Transverse colon (tissue), 4 donors: ENCODE measurements at regions not wholly inside any gene's neighbourhood (a gene's known extent, or its start where the extent isn't known, plus 50 kb on each side); places are given as distances from the start of the nearest gene placed in this dataset.

Experiments
- POLR2A ChIP-seq: fragments of 450-650 bp; IDR thresholded peaks from one replicate; pipeline ENCODE4 v1.6.1; 2016; ENCODE audit warnings: antibody characterized with exemption, mild to moderate bottlenecking, moderate library complexity
- POLR2AphosphoS5 ChIP-seq, 3 donors: sonication (generic); formaldehyde crosslinking; IDR thresholded peaks; one replicate each; pipeline ENCODE4 v1.6.1; 2016; ENCODE audit warnings: antibody characterized with exemption in 3 of 3
- TF ChIP-seq, protein P1 (sequence below), 5 experiments: fragments of 200-600 bp in 3 of 5; fragments of 450-650 bp in 2 of 5; sonication (generic) in 3 of 5; IDR thresholded peaks; 1 replicate in 2 of 5; 2 replicates in 3 of 5; pipeline ENCODE4 v1.5.1; 2016 to 2017; ENCODE audit warnings: antibody characterized with exemption in 5 of 5, inconsistent platforms in 3 of 5, mild to moderate bottlenecking in 2 of 5, moderate library complexity in 1 of 5

- TF ChIP-seq, protein P1, sequence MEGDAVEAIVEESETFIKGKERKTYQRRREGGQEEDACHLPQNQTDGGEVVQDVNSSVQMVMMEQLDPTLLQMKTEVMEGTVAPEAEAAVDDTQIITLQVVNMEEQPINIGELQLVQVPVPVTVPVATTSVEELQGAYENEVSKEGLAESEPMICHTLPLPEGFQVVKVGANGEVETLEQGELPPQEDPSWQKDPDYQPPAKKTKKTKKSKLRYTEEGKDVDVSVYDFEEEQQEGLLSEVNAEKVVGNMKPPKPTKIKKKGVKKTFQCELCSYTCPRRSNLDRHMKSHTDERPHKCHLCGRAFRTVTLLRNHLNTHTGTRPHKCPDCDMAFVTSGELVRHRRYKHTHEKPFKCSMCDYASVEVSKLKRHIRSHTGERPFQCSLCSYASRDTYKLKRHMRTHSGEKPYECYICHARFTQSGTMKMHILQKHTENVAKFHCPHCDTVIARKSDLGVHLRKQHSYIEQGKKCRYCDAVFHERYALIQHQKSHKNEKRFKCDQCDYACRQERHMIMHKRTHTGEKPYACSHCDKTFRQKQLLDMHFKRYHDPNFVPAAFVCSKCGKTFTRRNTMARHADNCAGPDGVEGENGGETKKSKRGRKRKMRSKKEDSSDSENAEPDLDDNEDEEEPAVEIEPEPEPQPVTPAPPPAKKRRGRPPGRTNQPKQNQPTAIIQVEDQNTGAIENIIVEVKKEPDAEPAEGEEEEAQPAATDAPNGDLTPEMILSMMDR (IDR thresholded peaks at IDR 0.05) = no peak
- no peak for TF ChIP-seq POLR2A
- no peak for TF ChIP-seq POLR2AphosphoS5 (IDR thresholded peaks at IDR 0.05)
These were observed 232.0 kb downstream of the DSC3 start for GRCh38 chr18:30810580-30810979.
